ENCODE measurements at regions not wholly inside any gene's neighbourhood (a gene's known extent, or its start where the extent isn't known, plus 50 kb on each side); places are given as distances from the start of the nearest gene placed in this dataset.

GRCh38 chrX:16284842-16285241 is 117.6 kb downstream of the MAGEB17 start:
- no peak for ATAC-seq
- intact Hi-C loops (cut with DNase I) = no loop called here
- H3K27me3 ChIP-seq = no peaks in the 10 kb centered on the region

GRCh38 chrX:16290997-16291396 is 123.7 kb downstream of the MAGEB17 start:
- Histone ChIP-seq H3K4me1 (no peaks in the 10 kb centered on the region), H3K9me3 (no peaks in the 10 kb centered on the region), H3K27me3 (no peaks in the 10 kb centered on the region), H3K27ac (no peak overlapping the region), H3K36me3 (no peaks in the 10 kb centered on the region), H3K4me3 (no peak overlapping the region)
- ATAC-seq = no peak
- intact Hi-C loops (cut with DNase I) = no loop called here
- DNase-seq = no peak
- no peak for TF ChIP-seq CTCF (IDR thresholded peaks at IDR 0.05)

More at GRCh38 chrX:16284842-16285241, 117.6 kb downstream of the MAGEB17 start:
- Histone ChIP-seq H3K9me3 (no peaks in the 10 kb centered on the region), H3K4me1 (no peaks in the 10 kb centered on the region), H3K4me3 (no peak overlapping the region), H3K36me3 (no peaks in the 10 kb centered on the region), H3K27ac (no peak overlapping the region)
- no peak for TF ChIP-seq CTCF (IDR thresholded peaks at IDR 0.05)
- DNase-seq = no peak

- H3K4me3 ChIP-seq = no peak overlapping the region
- H3K4me1 ChIP-seq = no peaks in the 10 kb centered on the region
- no peak for TF ChIP-seq CTCF (IDR thresholded peaks at IDR 0.05)
- intact Hi-C loops (cut with DNase I) = no loop called here
- no peaks in the 10 kb centered on the region for H3K9me3 ChIP-seq
- ATAC-seq (no peak), DNase-seq (no peak)
- H3K27ac ChIP-seq = no peak overlapping the region
- no peaks in the 10 kb centered on the region for H3K36me3 ChIP-seq
- no peaks in the 10 kb centered on the region for H3K27me3 ChIP-seq
Measured at GRCh38 chrX:16300831-16301230, 133.6 kb downstream of the MAGEB17 start.

- H3K36me3 ChIP-seq = no peaks in the 10 kb centered on the region
- no peaks in the 10 kb centered on the region for H3K4me1 ChIP-seq
- intact Hi-C loops (cut with DNase I) = no loop called here
- DNase-seq = no peak
- H3K27me3 ChIP-seq = no peaks in the 10 kb centered on the region
- no peak for TF ChIP-seq CTCF (IDR thresholded peaks at IDR 0.05)
- H3K9me3 ChIP-seq = no peaks in the 10 kb centered on the region
- ATAC-seq = no peak
- no peak overlapping the region for H3K4me3 ChIP-seq
- H3K27ac ChIP-seq = no peak overlapping the region
Measured at GRCh38 chrX:16304751-16305150, 137.5 kb downstream of the MAGEB17 start.

GRCh38 chrX:16305187-16305586 is 137.9 kb downstream of the MAGEB17 start:
- no peak for TF ChIP-seq CTCF (IDR thresholded peaks at IDR 0.05)
- Histone ChIP-seq H3K9me3 (no peaks in the 10 kb centered on the region), H3K4me3 (no peak overlapping the region), H3K27me3 (no peaks in the 10 kb centered on the region), H3K36me3 (no peaks in the 10 kb centered on the region), H3K4me1 (no peaks in the 10 kb centered on the region), H3K27ac (no peak overlapping the region)
- DNase-seq = no peak
- no peak for ATAC-seq
- intact Hi-C loops (cut with DNase I) = no loop called here

GRCh38 chrX:16307950-16308349 is 140.7 kb downstream of the MAGEB17 start:
- Histone ChIP-seq H3K9me3 (no peaks in the 10 kb centered on the region), H3K27ac (no peak overlapping the region), H3K36me3 (no peaks in the 10 kb centered on the region), H3K4me1 (no peaks in the 10 kb centered on the region), H3K4me3 (no peak overlapping the region), H3K27me3 (no peaks in the 10 kb centered on the region)
- ATAC-seq = no peak
- intact Hi-C loops (cut with DNase I) = no loop called here
- TF ChIP-seq CTCF (IDR thresholded peaks at IDR 0.05) = no peak
- no peak for DNase-seq

Data from upper lobe of right lung (tissue), 1 donor.